ENCODE measurements at regions not wholly inside any gene's neighbourhood (a gene's known extent, or its start where the extent isn't known, plus 50 kb on each side); places are given as distances from the start of the nearest gene placed in this dataset.

- no peak for FAIRE-seq
Observed at GRCh38 chr3:167882057-167882667, 146.6 kb downstream of the SERPINI1 start.

DNA sequence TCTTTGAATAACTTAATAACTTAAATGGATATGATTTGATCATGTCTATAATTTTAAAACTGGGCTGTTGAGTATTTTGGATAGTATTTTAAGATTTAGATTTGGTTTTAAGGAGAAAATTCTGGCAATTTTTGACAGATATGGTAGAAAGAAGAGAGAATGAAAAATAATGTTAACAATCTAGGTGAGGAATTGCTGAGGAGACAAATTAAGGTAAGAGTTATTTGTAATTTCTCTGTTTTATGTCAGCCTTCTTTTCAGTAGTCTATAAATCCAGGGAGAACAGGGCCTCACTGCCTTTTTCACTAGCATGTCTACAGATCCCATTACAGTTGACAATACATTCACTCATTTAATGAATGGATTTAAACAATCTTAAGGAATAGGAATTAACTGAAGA, 144.7 kb downstream of the SERPINI1 start:
- no peak for FAIRE-seq

More at GRCh38 chr3:167882057-167882667, 146.6 kb downstream of the SERPINI1 start:
- TF ChIP-seq POLR2A (IDR thresholded peaks at IDR 0.05; ENCODE audit: low read depth, low read length): no peak
- peak; percentile 3 for DNase-seq (ENCODE audit: insufficient read length, low spot score)

DNA sequence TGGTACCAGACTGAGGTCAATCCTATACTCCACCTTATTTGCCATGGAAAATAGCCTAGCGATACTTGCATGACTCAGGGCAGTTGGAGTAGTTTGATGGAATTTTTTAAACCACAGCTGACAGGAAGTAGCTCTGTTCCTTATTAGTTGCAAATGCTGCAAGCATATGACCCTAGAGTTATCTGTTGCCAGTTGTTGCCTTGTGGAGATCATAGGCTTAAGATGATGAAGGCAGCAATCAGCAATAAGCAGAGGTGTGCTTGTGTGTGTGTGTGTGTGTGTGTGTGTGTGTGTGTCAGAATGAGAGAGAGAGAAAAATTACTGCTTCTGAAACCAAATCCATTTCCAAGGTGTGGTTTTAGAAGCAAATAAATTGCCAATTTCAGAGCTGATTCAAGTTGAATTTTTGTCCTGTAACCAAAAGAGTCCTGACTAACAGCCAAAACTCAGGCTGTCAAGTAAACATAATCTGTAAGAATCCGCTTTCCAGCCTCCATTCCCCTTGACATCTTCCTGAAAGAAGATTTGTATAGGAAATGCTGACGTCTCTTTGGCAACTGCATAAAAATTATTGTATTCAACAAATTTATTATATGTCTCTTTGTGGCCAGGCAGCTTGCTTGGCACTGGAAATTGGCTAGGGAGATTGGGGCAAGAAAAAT, 141.2 kb downstream of the SERPINI1 start:
- no peak for DNase-seq (ENCODE audit: insufficient read length, low spot score)
- no peak for TF ChIP-seq POLR2A (IDR thresholded peaks at IDR 0.05; ENCODE audit: low read depth, low read length)
- peak; percentile 94 for FAIRE-seq

More for the DNA sequence above, 144.7 kb downstream of the SERPINI1 start:
- no peak for DNase-seq (ENCODE audit: insufficient read length, low spot score)
- no peak for TF ChIP-seq POLR2A (IDR thresholded peaks at IDR 0.05; ENCODE audit: low read depth, low read length)
